AG04450 (cell line): ENCODE measurements at regions not wholly inside any gene's neighbourhood (a gene's known extent, or its start where the extent isn't known, plus 50 kb on each side); places are given as distances from the start of the nearest gene placed in this dataset.

Experiments
- CTCF ChIA-PET: fragments of 300-600, 350-600 bp; formaldehyde crosslinking; extraction: SDS; loops from one replicate; lab custom pipeline; 2022; ENCODE audit warnings: antibody characterized with exemption, inconsistent platforms; lab: Charles Lee
- POLR2A ChIA-PET: fragments of 350-600 bp; formaldehyde crosslinking; extraction: SDS; loops from one replicate; lab custom pipeline; 2021; ENCODE audit warnings: antibody characterized with exemption, inconsistent platforms; lab: Yijun Ruan, JAX
- DNase-seq: peaks from one replicate; pipeline ENCODE4 v3.0.0-alpha.2; 2011; ENCODE audit warnings: low read depth, low spot score
- H3K27ac ChIP-seq: one replicate; pipeline ENCODE4 v1.5.1; 2012; ENCODE audit warnings: low read depth, low read length, control low read depth
- H3K27me3 ChIP-seq: one replicate; pipeline ENCODE4 v1.6.0; 2012; ENCODE audit warnings: low read length; ENCODE audit not compliant: control insufficient read depth, insufficient read depth
- H3K4me3 ChIP-seq: 2 replicates; pipeline ENCODE4 v1.5.1; 2011; ENCODE audit warnings: mild to moderate bottlenecking, low read depth, low read length, control low read depth
- H3K9me3 ChIP-seq: 2 replicates; pipeline ENCODE4 v1.5.1; 2012; ENCODE audit warnings: low read length; ENCODE audit not compliant: control insufficient read depth, insufficient read depth
- CTCF ChIP-seq: IDR thresholded peaks from 2 replicates; pipeline ENCODE4 v1.5.1; 2011; ENCODE audit warnings: low read depth, low read length, control low read depth, inconsistent platforms

DNA sequence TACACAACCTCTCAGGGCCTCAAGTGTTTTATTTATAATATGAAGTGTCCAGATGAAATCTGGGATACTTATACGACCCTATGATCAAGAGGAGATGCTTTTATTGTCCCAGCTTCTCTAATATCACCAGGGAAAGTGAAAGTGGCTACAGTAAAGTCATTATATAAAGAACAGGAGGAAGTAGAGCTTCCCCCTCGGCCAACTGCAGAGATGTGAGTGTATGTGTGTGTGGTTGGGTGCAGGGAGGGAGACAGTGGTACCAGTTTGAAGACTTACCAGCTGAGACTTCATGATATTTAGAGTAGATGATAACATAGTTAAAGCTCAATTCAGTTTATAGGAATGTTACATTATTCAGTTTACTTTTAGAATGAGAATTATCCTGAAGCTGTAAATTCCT lies 373.6 kb upstream of the DDI1 start:
- Histone ChIP-seq H3K4me3 (no peak overlapping the region), H3K27me3 (no peaks in the 10 kb centered on the region), H3K27ac (no peak overlapping the region), H3K9me3 (no peaks in the 10 kb centered on the region)
- no peak for TF ChIP-seq CTCF
- POLR2A ChIA-PET = no interaction called here
- DNase-seq = no peak
- CTCF ChIA-PET = interaction anchor here (0.5 to 0.9 kb wide), 2 partner anchors 18 to 126 kb away, joined by 3 to 4 read pairs; no protein-coding TSS in a partner anchor

GRCh38 chr11:103668859-103669258 lies 367.6 kb upstream of the DDI1 start:
- H3K27ac ChIP-seq = no peak overlapping the region
- no peak for TF ChIP-seq CTCF
- H3K27me3 ChIP-seq = no peaks in the 10 kb centered on the region
- H3K4me3 ChIP-seq = no peak overlapping the region
- CTCF ChIA-PET = no interaction called here
- H3K9me3 ChIP-seq = no peaks in the 10 kb centered on the region
- POLR2A ChIA-PET = no interaction called here
- DNase-seq = no peak

GRCh38 chr11:103671143-103671651 lies 365.2 kb upstream of the DDI1 start:
- ChIA-PET POLR2A (no interaction called here), CTCF (interaction anchor here (0.5 to 2.0 kb wide), 2 partner anchors 11 to 299 kb away, joined by 9 to 10 read pairs; no protein-coding TSS in a partner anchor)
- Histone ChIP-seq H3K9me3 (no peaks in the 10 kb centered on the region), H3K27me3 (no peaks in the 10 kb centered on the region), H3K4me3 (no peak overlapping the region), H3K27ac (no peak overlapping the region)
- no peak for DNase-seq
- TF ChIP-seq CTCF = 0 out of 2 replicates have a peak, but pooled peaks have one; percentile 16

- H3K4me3 ChIP-seq = no peak overlapping the region
- no peaks in the 10 kb centered on the region for H3K27me3 ChIP-seq
- no peak for DNase-seq
- POLR2A ChIA-PET = interaction anchor here (0.7 kb wide), 1 partner anchor 567 kb away, joined by 4 read pairs; no protein-coding TSS in a partner anchor
- no peak overlapping the region for H3K27ac ChIP-seq
- no peak for TF ChIP-seq CTCF
- no peaks in the 10 kb centered on the region for H3K9me3 ChIP-seq
- CTCF ChIA-PET = interaction anchor here (0.8 to 1.5 kb wide), 3 partner anchors 9 to 416 kb away, joined by 3 to 4 read pairs (median 3); no protein-coding TSS in a partner anchor
Observed at GRCh38 chr11:103673773-103674172, 362.7 kb upstream of the DDI1 start.

GRCh38 chr11:103676413-103676812 lies 360.0 kb upstream of the DDI1 start:
- ChIA-PET POLR2A (no interaction called here), CTCF (no interaction called here)
- no peak for TF ChIP-seq CTCF
- no peaks in the 10 kb centered on the region for H3K9me3 ChIP-seq
- DNase-seq = no peak
- no peak overlapping the region for H3K27ac ChIP-seq
- H3K27me3 ChIP-seq = no peaks in the 10 kb centered on the region
- no peak overlapping the region for H3K4me3 ChIP-seq
